ENCODE measurements at regions not wholly inside any gene's neighbourhood (a gene's known extent, or its start where the extent isn't known, plus 50 kb on each side); places are given as distances from the start of the nearest gene placed in this dataset.

DNA sequence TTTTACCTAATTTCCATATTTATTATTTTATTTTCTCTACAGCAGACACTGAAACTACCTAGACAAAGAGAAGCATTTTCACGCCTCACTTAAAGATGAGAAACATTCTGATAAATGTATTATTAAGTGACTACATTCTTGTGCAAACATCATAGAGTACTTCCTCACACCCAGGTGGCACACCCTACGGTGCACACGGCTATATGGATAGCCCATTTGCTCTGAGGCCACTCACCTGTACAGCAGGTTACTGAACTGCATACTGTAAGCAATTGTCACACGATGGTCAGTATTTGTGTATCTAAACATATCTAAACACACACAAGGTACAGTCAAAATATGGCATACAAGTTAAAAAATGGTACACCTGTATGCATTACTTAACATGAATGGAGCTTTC, 481.4 kb downstream of the CMPK2 start:
- Histone ChIP-seq H3K27me3 (no peaks in the 10 kb centered on the region), H3K27ac (no peak overlapping the region), H3K4me1 (no peaks in the 10 kb centered on the region), H3K9me3 (no peaks in the 10 kb centered on the region), H3K36me3 (no peaks in the 10 kb centered on the region), H3K4me3 (no peak overlapping the region)
- 84% methylated on average over 4 of the region's 4 CpGs for WGBS
- DNase-seq (ENCODE audit: low spot score in 2 of 2) = no peak
- TF ChIP-seq POLR2AphosphoS5 (IDR thresholded peaks at IDR 0.05) = no peak

DNA sequence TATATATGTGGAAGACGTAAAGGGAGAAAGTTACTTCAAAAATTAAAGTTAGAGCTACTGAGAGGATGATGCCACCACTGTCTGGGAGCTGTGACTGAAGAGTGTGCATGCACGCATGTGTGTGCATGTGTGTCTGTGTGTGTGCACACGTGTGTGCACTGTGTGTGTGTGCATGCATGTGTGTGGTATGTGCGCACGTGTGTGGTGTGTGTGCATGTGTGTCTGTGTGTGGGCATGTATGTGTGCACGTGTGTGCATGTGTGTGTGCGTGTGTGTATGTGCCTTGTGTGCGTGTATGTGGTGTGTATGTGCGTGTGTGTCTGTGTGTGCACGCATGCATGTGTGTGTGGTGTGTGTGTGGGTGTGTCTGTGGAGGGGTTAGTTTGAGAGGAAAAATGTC, 473.4 kb downstream of the CMPK2 start:
- H3K36me3 ChIP-seq = no peaks in the 10 kb centered on the region
- H3K9me3 ChIP-seq = no peaks in the 10 kb centered on the region
- no peak for DNase-seq (ENCODE audit: low spot score in 2 of 2)
- H3K4me1 ChIP-seq = no peaks in the 10 kb centered on the region
- H3K27me3 ChIP-seq = no peaks in the 10 kb centered on the region
- TF ChIP-seq POLR2AphosphoS5 (IDR thresholded peaks at IDR 0.05) (no peak), EP300 (IDR thresholded peaks at IDR 0.05) (no peak), POLR2A (IDR thresholded peaks at IDR 0.05) (no peak)
- TF ChIP-seq, protein P1, sequence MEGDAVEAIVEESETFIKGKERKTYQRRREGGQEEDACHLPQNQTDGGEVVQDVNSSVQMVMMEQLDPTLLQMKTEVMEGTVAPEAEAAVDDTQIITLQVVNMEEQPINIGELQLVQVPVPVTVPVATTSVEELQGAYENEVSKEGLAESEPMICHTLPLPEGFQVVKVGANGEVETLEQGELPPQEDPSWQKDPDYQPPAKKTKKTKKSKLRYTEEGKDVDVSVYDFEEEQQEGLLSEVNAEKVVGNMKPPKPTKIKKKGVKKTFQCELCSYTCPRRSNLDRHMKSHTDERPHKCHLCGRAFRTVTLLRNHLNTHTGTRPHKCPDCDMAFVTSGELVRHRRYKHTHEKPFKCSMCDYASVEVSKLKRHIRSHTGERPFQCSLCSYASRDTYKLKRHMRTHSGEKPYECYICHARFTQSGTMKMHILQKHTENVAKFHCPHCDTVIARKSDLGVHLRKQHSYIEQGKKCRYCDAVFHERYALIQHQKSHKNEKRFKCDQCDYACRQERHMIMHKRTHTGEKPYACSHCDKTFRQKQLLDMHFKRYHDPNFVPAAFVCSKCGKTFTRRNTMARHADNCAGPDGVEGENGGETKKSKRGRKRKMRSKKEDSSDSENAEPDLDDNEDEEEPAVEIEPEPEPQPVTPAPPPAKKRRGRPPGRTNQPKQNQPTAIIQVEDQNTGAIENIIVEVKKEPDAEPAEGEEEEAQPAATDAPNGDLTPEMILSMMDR (IDR thresholded peaks at IDR 0.05) = no peak
- 88% methylated on average over 10 of the region's 10 CpGs for WGBS
- no peak overlapping the region for H3K27ac ChIP-seq
- no peak overlapping the region for H3K4me3 ChIP-seq

DNA sequence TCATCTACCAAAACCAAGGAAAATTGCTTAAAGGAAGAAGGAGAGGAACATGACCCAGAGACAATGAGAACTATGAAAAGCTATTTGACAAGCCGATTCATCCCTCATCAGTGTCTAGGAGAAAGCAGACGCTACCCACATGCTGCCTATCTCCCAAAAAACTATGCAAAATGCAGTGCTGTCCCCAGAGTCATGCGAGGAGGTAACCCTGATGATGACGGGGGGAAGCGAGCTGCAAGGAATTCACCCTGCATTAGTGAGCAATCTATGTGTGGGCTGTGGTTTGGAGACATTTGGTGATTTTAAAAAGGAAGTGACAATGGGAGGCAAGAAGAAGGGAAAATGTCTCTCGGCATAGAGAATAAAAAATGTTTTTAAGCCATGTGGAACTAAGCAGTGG, 472.7 kb downstream of the CMPK2 start:
- DNase-seq (ENCODE audit: low spot score in 2 of 2) = no peak
- 57% methylated on average over 6 of the region's 6 CpGs for WGBS
- Histone ChIP-seq H3K4me3 (no peak overlapping the region), H3K4me1 (no peaks in the 10 kb centered on the region), H3K27me3 (no peaks in the 10 kb centered on the region), H3K9me3 (no peaks in the 10 kb centered on the region), H3K27ac (no peak overlapping the region), H3K36me3 (no peaks in the 10 kb centered on the region)
- TF ChIP-seq EP300 (IDR thresholded peaks at IDR 0.05) = no peak
- TF ChIP-seq, protein P1 (IDR thresholded peaks at IDR 0.05) = no peak
- no peak for TF ChIP-seq POLR2AphosphoS5 (IDR thresholded peaks at IDR 0.05)
- TF ChIP-seq POLR2A (IDR thresholded peaks at IDR 0.05) = no peak

DNA sequence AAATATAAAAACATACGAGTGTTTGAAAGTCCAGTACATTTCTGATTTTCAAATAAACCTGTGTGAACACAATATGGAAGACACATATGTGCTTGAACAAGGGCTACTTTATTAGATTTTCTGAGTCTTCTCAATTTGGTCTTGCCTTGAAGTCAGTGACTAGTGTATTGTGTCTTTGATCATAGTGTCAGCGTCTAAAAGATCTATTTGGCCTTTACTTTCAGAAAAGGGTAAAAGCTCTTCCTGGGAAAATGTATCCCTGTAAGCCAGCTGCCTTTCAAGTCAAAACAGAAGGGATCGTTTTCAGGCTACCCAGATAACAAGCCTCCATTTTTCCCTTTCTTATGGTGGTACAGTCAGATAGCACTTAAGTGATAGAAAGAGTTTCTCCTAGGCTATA, 471.9 kb downstream of the CMPK2 start:
- Histone ChIP-seq H3K27ac (no peak overlapping the region), H3K4me3 (no peak overlapping the region), H3K4me1 (no peaks in the 10 kb centered on the region), H3K27me3 (no peaks in the 10 kb centered on the region), H3K9me3 (no peaks in the 10 kb centered on the region), H3K36me3 (no peaks in the 10 kb centered on the region)
- TF ChIP-seq EP300 (IDR thresholded peaks at IDR 0.05) = no peak
- TF ChIP-seq POLR2AphosphoS5 (IDR thresholded peaks at IDR 0.05) = no peak
- TF ChIP-seq POLR2A (IDR thresholded peaks at IDR 0.05) = no peak
- TF ChIP-seq, protein P1 (IDR thresholded peaks at IDR 0.05) = no peak
- no peak for DNase-seq (ENCODE audit: low spot score in 2 of 2)
- 63% methylated on average over 3 of the region's 3 CpGs for WGBS

DNA sequence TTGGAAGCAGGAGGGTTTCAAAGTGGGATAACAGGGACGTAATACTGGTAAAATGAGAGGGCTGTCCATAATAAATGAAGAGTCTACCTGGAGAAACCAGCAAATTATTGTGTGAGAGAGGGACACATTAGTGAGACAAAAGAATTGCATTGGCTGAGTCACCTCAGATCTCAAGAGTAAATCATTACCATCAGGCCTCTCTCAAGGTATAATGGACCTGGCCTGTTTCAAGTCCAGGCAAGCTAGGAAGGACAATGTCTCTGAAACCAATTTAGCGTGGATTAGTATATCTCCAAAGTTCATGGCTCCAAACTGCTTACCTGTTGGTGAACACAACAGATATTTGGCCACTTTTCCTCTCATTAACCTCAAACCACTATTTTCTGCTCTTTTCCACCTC, 471.4 kb downstream of the CMPK2 start:
- no peaks in the 10 kb centered on the region for H3K4me1 ChIP-seq
- H3K9me3 ChIP-seq = no peaks in the 10 kb centered on the region
- no peak overlapping the region for H3K4me3 ChIP-seq
- H3K27me3 ChIP-seq = no peaks in the 10 kb centered on the region
- 95% methylated on average over 2 of the region's 2 CpGs for WGBS
- TF ChIP-seq, protein P1 (IDR thresholded peaks at IDR 0.05) = no peak
- no peak for TF ChIP-seq POLR2A (IDR thresholded peaks at IDR 0.05)
- no peak for TF ChIP-seq POLR2AphosphoS5 (IDR thresholded peaks at IDR 0.05)
- no peak for TF ChIP-seq EP300 (IDR thresholded peaks at IDR 0.05)
- H3K36me3 ChIP-seq = no peaks in the 10 kb centered on the region
- H3K27ac ChIP-seq = no peak overlapping the region
- no peak for DNase-seq (ENCODE audit: low spot score in 2 of 2)

DNA sequence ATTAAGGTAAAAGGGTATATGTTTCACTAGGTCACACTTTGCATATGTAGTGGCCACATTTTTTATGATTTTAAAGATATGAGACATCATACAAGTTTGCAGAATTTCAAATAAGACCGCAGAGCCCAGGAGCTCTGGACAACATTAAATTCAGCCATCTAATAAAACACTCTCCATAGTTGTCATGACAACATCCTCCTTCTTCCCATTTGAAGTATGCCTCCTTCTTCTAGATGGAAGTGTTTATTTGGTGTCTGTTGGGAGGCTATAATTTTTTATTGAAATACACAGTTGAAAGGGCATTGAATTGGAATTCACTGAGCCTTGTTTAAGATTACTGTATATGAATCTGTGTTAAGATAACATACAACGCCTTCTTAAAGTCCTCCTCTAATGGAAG, 467.3 kb downstream of the CMPK2 start:
- DNase-seq (ENCODE audit: low spot score in 2 of 2) = no peak
- Histone ChIP-seq H3K4me3 (no peak overlapping the region), H3K9me3 (no peaks in the 10 kb centered on the region), H3K27me3 (no peaks in the 10 kb centered on the region), H3K36me3 (no peaks in the 10 kb centered on the region), H3K27ac (no peak overlapping the region), H3K4me1 (no peaks in the 10 kb centered on the region)
- 78% methylated on average over 2 of the region's 2 CpGs for WGBS
- no peak for TF ChIP-seq POLR2AphosphoS5 (IDR thresholded peaks at IDR 0.05)
- TF ChIP-seq, protein P1 (IDR thresholded peaks at IDR 0.05) = no peak
- no peak for TF ChIP-seq EP300 (IDR thresholded peaks at IDR 0.05)
- no peak for TF ChIP-seq POLR2A (IDR thresholded peaks at IDR 0.05)
